Erythroblast (primary cell): ENCODE measurements at regions not wholly inside any gene's neighbourhood (a gene's known extent, or its start where the extent isn't known, plus 50 kb on each side); places are given as distances from the start of the nearest gene placed in this dataset.

Experiments used
- DNase-seq, 2 experiments: peaks; one replicate each; lab custom pipeline; 2025; lab: John Stamatoyannopoulos, UW
- GATA1 ChIP-seq: IDR thresholded peaks from 2 replicates; pipeline ENCODE4 v1.6.1; 2011; ENCODE audit warnings: low read depth, mild to moderate bottlenecking, control low read depth, low read length, moderate library complexity
- POLR2A ChIP-seq: IDR thresholded peaks from 2 replicates; pipeline ENCODE4 v1.6.1; 2011; ENCODE audit warnings: mild to moderate bottlenecking, low read length

DNA sequence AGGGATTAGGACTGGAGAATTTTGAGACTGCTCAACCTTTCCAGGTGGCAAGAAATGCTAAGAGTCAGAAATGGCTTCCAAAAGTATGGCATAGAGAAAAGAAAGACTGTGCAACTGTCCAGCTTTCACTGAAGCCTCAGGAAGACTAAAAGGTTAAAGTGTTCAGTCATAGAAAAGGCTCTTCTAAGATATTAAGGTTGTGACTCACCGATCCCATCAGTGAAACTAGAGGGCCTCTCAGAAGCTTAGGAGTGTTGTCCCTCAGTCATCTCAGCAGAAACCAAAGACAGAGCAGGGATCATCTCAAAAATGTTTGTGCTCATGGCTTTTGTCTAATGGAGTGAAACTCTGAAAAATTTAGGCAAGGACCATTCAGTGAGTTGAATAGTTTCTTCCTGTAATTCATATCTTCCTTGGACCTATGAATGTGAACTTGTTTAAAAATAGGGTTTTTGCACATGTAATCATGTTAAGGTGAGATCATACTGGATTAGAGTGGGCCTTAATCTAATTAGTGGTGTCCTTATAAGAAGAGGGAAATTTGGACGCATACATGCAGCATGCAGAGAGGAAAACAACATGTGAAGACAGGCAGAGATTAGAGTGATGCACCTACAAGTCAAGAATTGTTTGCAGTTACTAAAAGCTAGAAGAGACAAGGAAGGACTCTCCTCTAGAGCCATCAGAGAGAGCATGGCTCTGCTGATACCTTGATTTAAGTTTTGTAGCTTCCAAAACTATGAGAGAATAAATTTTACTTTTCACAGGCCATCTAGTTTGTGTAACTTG, 71.3 kb downstream of the RPE65 start:
- TF ChIP-seq POLR2A (no peak), GATA1 (no peak)
- no peak for DNase-seq

GRCh38 chr1:68377098-68377497, 72.7 kb downstream of the RPE65 start:
- DNase-seq = no peak
- TF ChIP-seq GATA1 = no peak
- no peak for TF ChIP-seq POLR2A

GRCh38 chr1:68376441-68376840, 73.3 kb downstream of the RPE65 start:
- TF ChIP-seq GATA1 (no peak), POLR2A (no peak)
- DNase-seq = no peak

GRCh38 chr1:68375919-68376318, 73.8 kb downstream of the RPE65 start:
- no peak for DNase-seq
- TF ChIP-seq POLR2A (no peak), GATA1 (no peak)

DNA sequence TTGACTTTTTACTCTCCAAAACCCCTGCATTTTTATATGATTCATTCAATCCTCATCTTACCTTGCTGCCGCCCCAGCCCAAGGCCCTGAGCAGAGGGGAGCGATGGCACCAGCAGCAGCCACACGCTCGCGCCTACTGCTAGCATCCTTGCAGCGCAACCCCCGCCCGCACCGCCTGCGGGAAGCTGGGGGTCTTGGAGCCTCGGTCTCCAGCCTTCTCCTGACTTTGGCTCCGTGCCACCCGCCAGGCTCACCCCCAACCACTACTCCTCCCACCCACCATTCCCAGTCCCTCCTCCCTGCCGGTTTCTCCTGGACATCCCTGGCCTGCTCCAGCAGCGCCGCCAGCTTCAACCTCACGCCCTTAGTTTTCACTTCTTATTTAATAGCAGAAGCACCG, 76.6 kb downstream of the RPE65 start:
- TF ChIP-seq GATA1 (no peak), POLR2A (no peak)
- no peak for DNase-seq

DNA sequence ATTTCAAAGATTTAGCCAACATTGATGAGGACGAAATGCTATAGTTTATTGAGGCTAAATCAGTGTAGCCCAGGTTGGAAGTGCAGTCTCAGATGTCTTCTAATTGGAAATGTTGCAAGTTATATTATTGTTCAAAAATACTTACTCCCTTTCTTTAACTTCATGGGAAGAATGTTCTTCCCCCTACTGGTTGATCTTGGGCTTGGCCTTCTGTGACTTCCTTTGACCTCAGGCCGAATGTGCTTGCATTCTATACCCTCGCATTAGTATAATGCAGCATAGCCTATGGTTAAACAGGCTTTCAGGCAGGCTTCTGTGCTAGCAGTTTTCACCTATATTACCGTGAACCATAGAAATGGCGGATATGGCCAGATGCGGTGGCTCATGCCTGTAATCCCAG, 77.3 kb downstream of the RPE65 start:
- no peak for DNase-seq
- no peak for TF ChIP-seq GATA1
- no peak for TF ChIP-seq POLR2A

DNA sequence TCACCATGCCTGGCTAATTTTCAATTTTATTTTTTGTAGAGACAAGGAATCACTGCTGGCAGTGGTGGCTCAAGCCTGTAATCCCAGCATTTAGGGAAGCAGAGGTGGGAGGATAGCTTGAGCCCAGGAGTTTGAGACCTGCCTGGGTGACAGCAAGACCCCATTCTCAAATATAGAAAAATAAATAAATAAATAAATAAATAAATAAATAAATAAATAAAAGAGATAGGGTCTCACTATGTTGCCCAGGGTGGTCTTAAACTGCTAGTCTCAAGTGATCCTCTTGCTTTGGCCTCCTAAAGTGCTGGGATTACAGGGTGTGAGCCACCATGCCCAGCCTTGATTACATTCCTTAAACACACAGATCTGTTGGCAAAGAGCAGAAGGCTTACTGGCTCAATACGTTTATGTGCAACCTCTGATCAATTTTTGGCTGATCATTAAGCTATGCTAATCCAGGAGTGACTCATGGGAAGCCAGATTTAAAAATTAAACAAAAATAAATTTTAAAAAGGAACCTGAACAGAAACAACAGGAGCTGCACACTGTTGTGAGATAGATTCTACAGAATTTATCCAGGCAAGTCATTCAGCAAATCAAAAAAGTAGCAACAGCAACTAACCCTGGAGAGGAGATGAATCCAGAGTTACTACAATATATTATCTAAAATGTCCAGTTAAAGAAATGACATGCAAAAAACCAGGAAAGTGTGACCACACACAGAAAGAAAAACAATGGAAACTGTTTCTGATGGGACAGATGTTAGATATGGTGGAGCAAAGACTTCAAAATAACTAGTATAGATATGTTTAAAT, 79.4 kb downstream of the RPE65 start:
- no peak for TF ChIP-seq POLR2A
- no peak for TF ChIP-seq GATA1
- DNase-seq = no peak

GRCh38 chr1:68366572-68366971, 83.2 kb downstream of the RPE65 start:
- no peak for DNase-seq
- TF ChIP-seq POLR2A = no peak
- no peak for TF ChIP-seq GATA1

DNA sequence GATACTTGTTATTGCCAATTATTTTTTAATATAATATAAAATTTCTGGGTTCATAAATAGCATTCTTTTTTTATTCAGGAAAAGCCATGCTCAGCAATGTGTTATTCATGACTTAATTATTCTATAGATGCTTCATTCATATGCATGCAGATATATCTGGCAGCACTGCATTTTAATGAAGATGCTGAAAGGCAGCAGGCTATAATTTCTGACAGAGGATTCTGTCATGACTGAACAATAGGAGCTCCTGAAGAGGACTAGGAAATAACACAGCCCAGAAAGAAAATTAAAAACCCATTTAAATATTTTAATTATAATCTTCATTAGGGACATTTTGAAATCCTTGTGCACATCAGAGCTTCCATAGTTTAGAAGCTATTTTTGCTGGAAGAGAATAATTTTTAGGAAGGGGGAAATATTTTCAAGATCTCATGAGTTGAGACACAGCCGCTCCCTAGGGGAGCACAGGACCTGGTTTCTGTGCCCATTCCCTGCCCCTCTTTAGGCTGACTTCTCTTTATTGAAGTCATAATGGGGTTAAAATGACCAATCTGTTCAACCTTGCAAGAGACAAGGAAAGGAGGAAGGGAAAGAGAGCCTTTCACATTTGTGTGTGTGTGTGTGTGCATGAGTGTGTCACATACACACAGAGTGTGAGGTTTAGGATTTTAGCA, 83.9 kb downstream of the RPE65 start:
- no peak for DNase-seq

DNA sequence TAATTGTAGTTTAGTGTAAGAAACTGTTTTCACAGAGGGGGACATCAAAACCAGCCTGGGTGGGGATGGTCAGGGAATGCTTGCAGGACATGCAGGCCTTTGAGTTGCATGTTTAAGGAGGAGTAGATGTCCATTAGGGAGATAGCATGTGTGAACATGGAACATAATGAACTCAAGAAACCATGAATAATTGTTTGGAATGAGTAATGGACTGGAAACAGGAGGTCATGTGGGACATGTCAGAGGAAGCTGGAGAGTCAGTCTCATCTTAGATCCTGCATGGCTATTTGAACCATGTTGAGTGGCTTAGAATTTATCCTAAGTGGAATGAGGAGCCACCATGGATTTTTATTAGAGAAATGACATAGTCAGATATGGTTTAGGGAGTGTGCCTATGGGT, 86.4 kb downstream of the RPE65 start:
- no peak for DNase-seq
- TF ChIP-seq GATA1 (no peak), POLR2A (no peak)

More for the DNA sequence above, 83.9 kb downstream of the RPE65 start:
- TF ChIP-seq GATA1 (no peak), POLR2A (no peak)

- TF ChIP-seq POLR2A (no peak), GATA1 (no peak)
Observed at GRCh38 chr1:68361346-68361910, 88.3 kb downstream of the RPE65 start.

GRCh38 chr1:68359045-68359444, 90.7 kb downstream of the RPE65 start:
- no peak for TF ChIP-seq GATA1
- TF ChIP-seq POLR2A = no peak
- DNase-seq = no peak

More at GRCh38 chr1:68361346-68361910, 88.3 kb downstream of the RPE65 start:
- DNase-seq = no peak

DNA sequence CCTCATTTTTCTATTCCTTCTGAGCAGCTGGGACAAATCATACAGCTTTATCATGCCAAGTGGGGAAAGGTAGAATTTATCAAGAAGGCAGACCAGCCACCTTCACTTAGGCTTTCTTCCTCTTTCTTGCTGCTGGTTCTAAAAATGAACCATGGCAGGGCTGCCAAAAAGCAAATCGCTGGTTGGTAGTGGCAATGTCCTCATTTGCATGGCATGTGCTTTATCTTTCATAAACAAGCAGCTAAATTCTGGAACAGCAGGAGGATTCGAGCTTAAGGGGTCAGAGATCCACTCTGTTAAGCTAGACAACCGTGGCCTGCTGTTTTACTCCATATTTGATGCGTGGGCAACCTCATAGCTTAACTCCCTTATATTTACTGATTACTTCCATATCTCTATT, 91.3 kb downstream of the RPE65 start:
- TF ChIP-seq POLR2A (no peak), GATA1 (no peak)
- DNase-seq = no peak
